ENCODE measurements at regions not wholly inside any gene's neighbourhood (a gene's known extent, or its start where the extent isn't known, plus 50 kb on each side); places are given as distances from the start of the nearest gene placed in this dataset.

DNA sequence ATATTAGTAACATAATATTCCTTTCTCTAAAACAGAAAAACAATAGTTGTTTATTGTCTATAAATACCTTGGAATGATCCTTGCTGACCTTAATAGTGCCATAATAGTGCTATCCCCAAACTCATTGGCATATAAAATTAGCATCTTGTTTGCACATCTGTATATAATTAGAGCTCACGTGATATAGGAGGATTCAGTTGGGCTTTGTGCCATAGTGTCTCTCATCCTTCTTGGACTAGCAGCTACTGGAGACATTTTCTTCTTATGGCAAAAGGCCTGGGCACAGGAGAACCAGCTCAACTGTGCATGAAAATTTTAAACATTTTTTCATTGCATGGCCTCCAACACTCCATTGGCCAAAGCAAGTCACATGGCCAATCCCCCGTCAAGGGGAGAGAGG lies 342.5 kb downstream of the SPATA31D1 start:
- TF ChIP-seq ZFP36 (IDR thresholded peaks at IDR 0.05; ENCODE audit: borderline replicate concordance, partially characterized antibody) (no peak), E2F6 (IDR thresholded peaks at IDR 0.05; ENCODE audit: borderline replicate concordance, low read depth) (no peak), SMC3 (IDR thresholded peaks at IDR 0.05) (no peak), MAZ (IDR thresholded peaks at IDR 0.05; ENCODE audit: borderline replicate concordance, low read depth, low read length) (no peak), ZSCAN20 (CRISPR knock-in tag; IDR thresholded peaks at IDR 0.05) (no peak), CEBPB (IDR thresholded peaks at IDR 0.05) (no peak), USF2 (IDR thresholded peaks at IDR 0.05) (no peak), FOXS1 (CRISPR knock-in tag; IDR thresholded peaks at IDR 0.05) (no peak), CHD4 (IDR thresholded peaks at IDR 0.05; ENCODE audit: borderline replicate concordance) (no peak), ZC3H11A (IDR thresholded peaks at IDR 0.05) (no peak), POLR2A (IDR thresholded peaks at IDR 0.05; ENCODE audit: low read length) (no peak), HES2 (IDR thresholded peaks at IDR 0.05) (no peak), HOXB13 (CRISPR knock-in tag; IDR thresholded peaks at IDR 0.05; ENCODE audit: low read depth) (no peak)
- ATAC-seq (no peak), DNase-seq (ENCODE audit: low read depth in 1 of 2, low spot score in 1 of 2) (no peak), FAIRE-seq (no peak)
- H3K27ac ChIP-seq = peak overlapping the region in 1 of 2 experiments; percentile 66; a peak in 1 of 6 replicates
- 74% methylated on average over 2 of the region's 2 CpGs for WGBS (ENCODE audit: missing lambda C conversion rate)
- H3K4me2 ChIP-seq = peak overlapping the region; percentile 92; the same call in 2 of the 3 replicates
- CTCF ChIA-PET = no interaction called here
- peaks cover 21% of the 10 kb centered on the region for H3K4me1 ChIP-seq
- peaks cover 2% of the 10 kb centered on the region; the same call in 1 of the 3 replicates for H3K9me3 ChIP-seq
- H3K4me3 ChIP-seq = no peak overlapping the region
- POLR2A ChIA-PET = no interaction called here

DNA sequence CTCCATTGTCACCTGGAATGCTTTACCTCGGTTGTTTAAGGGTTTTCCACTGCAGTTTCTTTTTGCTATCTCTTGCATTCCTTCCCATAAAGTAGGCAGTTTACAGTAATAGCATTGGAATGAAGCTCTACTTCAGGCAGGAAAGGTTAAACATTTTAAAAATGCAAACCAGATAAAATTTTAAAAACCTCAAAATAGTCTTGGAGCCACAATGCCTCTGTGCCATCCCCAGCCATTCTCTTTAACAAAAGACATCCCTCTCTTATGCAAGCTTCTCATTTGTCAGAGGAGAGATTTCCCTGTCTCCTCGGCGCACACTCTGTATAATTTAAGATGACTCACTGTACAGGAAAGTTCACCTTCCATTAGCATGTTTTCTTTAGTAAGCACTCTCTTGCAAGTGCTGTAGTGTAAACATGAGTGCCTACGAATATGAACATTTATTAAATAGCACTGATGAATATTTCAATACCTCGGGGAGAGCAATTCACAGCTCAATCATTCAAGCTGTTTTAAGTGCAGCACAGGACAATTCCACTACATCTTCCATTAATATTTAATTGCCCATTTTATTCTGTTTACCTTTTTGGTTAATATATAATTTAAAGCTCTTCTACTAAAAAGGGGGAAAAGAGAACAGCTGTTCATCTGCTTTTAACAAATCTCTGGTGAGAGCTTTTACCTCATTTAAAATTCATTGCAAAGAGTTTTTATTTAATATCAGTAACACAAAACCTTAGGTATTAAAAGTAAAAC lies 343.6 kb downstream of the SPATA31D1 start:
- POLR2A ChIA-PET = no interaction called here
- ATAC-seq (peak; percentile 92 to 93), DNase-seq (ENCODE audit: low read depth in 1 of 2, low spot score in 1 of 2) (peak; percentile 31 to 68), FAIRE-seq (peak; percentile 83)
- H3K4me2 ChIP-seq = peak overlapping the region; percentile 92
- H3K27ac ChIP-seq = peak overlapping the region; percentile 55 to 66
- 4% methylated on average over 5 of the region's 5 CpGs for WGBS (ENCODE audit: missing lambda C conversion rate)
- H3K4me3 ChIP-seq = peak overlapping the region; percentile 0; the same call in 1 of the 3 replicates
- peaks cover 21% of the 10 kb centered on the region for H3K4me1 ChIP-seq
- TF ChIP-seq FOSL2 (IDR thresholded peaks at IDR 0.05) = no peak
- TF ChIP-seq FOSL2 (CRISPR knock-in tag; IDR thresholded peaks at IDR 0.05) = peak; percentile 74
- peak in 1 of 2 experiments; percentile 65; a peak in 2 of 4 replicates for TF ChIP-seq CEBPB (IDR thresholded peaks at IDR 0.05)
- TF ChIP-seq GATA3 (IDR thresholded peaks at IDR 0.05; ENCODE audit: borderline replicate concordance) = peak; percentile 35; the same call in 1 of the 2 replicates
- TF ChIP-seq ZC3H11A (IDR thresholded peaks at IDR 0.05) = no peak
- no peak for TF ChIP-seq ATOH8 (CRISPR knock-in tag; IDR thresholded peaks at IDR 0.05; ENCODE audit: low read depth)
- no peak for TF ChIP-seq TFCP2L1 (CRISPR knock-in tag; IDR thresholded peaks at IDR 0.05)
- TF ChIP-seq HES2 (IDR thresholded peaks at IDR 0.05) = no peak
- no peak for TF ChIP-seq CTCF (IDR thresholded peaks at IDR 0.05)
- TF ChIP-seq HOXA7 (CRISPR knock-in tag; IDR thresholded peaks at IDR 0.05) = no peak
- 0 out of 5 replicates have a peak, but pooled peaks of 1 of the 2 experiments have one; percentile 17 for TF ChIP-seq RAD21 (conservative IDR thresholded peaks at IDR 0.05 in 1 of 2, IDR thresholded peaks at IDR 0.05 in 1 of 2)
- no peaks in the 10 kb centered on the region for H3K9me3 ChIP-seq
- CTCF ChIA-PET = no interaction called here

All from A549 (cell line).